GM21515 (cell line): ENCODE measurements at regions not wholly inside any gene's neighbourhood (a gene's known extent, or its start where the extent isn't known, plus 50 kb on each side); places are given as distances from the start of the nearest gene placed in this dataset.

ENCODE experiments used
- ATAC-seq: cut with Tn5 transposase; IDR thresholded peaks from one replicate; pipeline ENCODE4 v1.9.1; 2021; ENCODE audit not compliant: unreplicated experiment

- ATAC-seq, result no peak
Observed at GRCh38 chr16:65786916-65787315, 579.6 kb upstream of the CDH5 start.

GRCh38 chr16:65783709-65784474, 582.6 kb upstream of the CDH5 start:
- ATAC-seq, result no peak

- no peak for ATAC-seq
Observed at GRCh38 chr16:65782611-65783600, 583.6 kb upstream of the CDH5 start.

- no peak for ATAC-seq
Observed at GRCh38 chr16:65781855-65782254, 584.6 kb upstream of the CDH5 start.

- no peak for ATAC-seq
Observed at GRCh38 chr16:65781363-65781762, 585.1 kb upstream of the CDH5 start.

GRCh38 chr16:65779201-65779600, 587.3 kb upstream of the CDH5 start:
- ATAC-seq, result no peak

- ATAC-seq, result no peak
Observed at GRCh38 chr16:65776639-65777183, 589.8 kb upstream of the CDH5 start.

GRCh38 chr16:65775829-65776228, 590.7 kb upstream of the CDH5 start:
- no peak for ATAC-seq

GRCh38 chr16:65774350-65774749, 592.1 kb upstream of the CDH5 start:
- no peak for ATAC-seq

- no peak for ATAC-seq
Observed at GRCh38 chr16:65773301-65773874, 593.1 kb upstream of the CDH5 start.

- ATAC-seq, result no peak
Observed at GRCh38 chr16:65772134-65772732, 594.3 kb upstream of the CDH5 start.

GRCh38 chr16:65771707-65772106, 594.8 kb upstream of the CDH5 start:
- ATAC-seq, result no peak

GRCh38 chr16:65770752-65771151, 595.7 kb upstream of the CDH5 start:
- no peak for ATAC-seq

GRCh38 chr16:65769776-65770438, 596.6 kb upstream of the CDH5 start:
- no peak for ATAC-seq

GRCh38 chr16:65769055-65769465, 597.4 kb upstream of the CDH5 start:
- ATAC-seq, result no peak

GRCh38 chr16:65767125-65767524, 599.4 kb upstream of the CDH5 start:
- no peak for ATAC-seq

- ATAC-seq, result no peak
Observed at GRCh38 chr16:65763640-65764305, 602.7 kb upstream of the CDH5 start.

GRCh38 chr16:65760874-65761273, 605.6 kb upstream of the CDH5 start:
- ATAC-seq, result no peak

GRCh38 chr16:65758620-65759019, 607.9 kb upstream of the CDH5 start:
- no peak for ATAC-seq

- no peak for ATAC-seq
Observed at GRCh38 chr16:65757064-65757463, 609.4 kb upstream of the CDH5 start.
